Activated naive CD4-positive, alpha-beta T cell treated with anti-CD3 and anti-CD28 coated beads, Interleukin-2, amount 10 ng/mL, durations not matched to agents 7 days and 5 days (primary cell): ENCODE measurements at regions not wholly inside any gene's neighbourhood (a gene's known extent, or its start where the extent isn't known, plus 50 kb on each side); places are given as distances from the start of the nearest gene placed in this dataset.
"Not testable (repeated sequence)": the region's sequence is repeated elsewhere in the genome, so short reads cannot be mapped to it uniquely, and the experiment has no call there.

Experiments
- CTCF ChIA-PET: fragments of 350-600 bp; sonication (Branson Sonifier 250); formaldehyde crosslinking; loops from one replicate; lab custom pipeline; 2021; ENCODE audit warnings: antibody characterized with exemption; lab: Charles Lee
- DNase-seq: peaks from one replicate; pipeline ENCODE4 v3.0.0-alpha.2; 2020
- H3K27ac Mint-ChIP-seq: one replicate; pipeline ENCODE4 v1.8.0; 2021; ENCODE audit warnings: mild to moderate bottlenecking, moderate library complexity, mixed read lengths
- H3K27me3 Mint-ChIP-seq: one replicate; pipeline ENCODE4 v1.8.0; 2021; ENCODE audit warnings: mild to moderate bottlenecking, mixed read lengths
- H3K36me3 Mint-ChIP-seq: one replicate; pipeline ENCODE4 v1.8.0; 2021; ENCODE audit warnings: mixed read lengths
- H3K4me1 Mint-ChIP-seq: one replicate; pipeline ENCODE4 v1.8.0; 2021; ENCODE audit warnings: mixed read lengths
- H3K4me3 Mint-ChIP-seq: one replicate; pipeline ENCODE4 v1.8.0; 2021; ENCODE audit warnings: mild to moderate bottlenecking, moderate library complexity, mixed read lengths
- H3K9me3 Mint-ChIP-seq: one replicate; pipeline ENCODE4 v1.8.0; 2021; ENCODE audit warnings: mixed read lengths

DNA sequence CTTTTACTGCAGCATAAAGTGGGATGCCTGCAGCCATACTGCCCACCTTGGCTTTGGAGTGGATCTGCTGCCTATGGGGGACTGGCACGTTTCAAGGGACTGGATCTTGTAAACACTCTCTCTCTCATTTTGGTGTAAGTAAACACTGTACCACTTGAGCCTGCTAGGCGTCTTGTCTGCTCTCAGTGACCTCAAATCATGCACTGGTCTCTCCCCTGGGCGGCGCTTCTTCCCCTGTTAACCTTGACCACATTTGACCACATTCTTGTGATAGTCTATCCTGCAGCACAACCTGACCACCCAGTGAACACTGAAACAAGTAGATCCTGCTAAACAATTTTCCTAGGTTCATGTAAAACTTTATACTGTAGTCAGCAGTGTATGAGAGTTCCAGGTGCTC is 82.6 kb upstream of the HNMT start:
- Mint-ChIP-seq H3K4me1 (no peaks in the 10 kb centered on the region), H3K36me3 (no peaks in the 10 kb centered on the region), H3K9me3 (no peaks in the 10 kb centered on the region), H3K27me3 (no peaks in the 10 kb centered on the region), H3K27ac (no peak overlapping the region), H3K4me3 (no peak overlapping the region)
- CTCF ChIA-PET: no interaction called here
- DNase-seq: no peak

DNA sequence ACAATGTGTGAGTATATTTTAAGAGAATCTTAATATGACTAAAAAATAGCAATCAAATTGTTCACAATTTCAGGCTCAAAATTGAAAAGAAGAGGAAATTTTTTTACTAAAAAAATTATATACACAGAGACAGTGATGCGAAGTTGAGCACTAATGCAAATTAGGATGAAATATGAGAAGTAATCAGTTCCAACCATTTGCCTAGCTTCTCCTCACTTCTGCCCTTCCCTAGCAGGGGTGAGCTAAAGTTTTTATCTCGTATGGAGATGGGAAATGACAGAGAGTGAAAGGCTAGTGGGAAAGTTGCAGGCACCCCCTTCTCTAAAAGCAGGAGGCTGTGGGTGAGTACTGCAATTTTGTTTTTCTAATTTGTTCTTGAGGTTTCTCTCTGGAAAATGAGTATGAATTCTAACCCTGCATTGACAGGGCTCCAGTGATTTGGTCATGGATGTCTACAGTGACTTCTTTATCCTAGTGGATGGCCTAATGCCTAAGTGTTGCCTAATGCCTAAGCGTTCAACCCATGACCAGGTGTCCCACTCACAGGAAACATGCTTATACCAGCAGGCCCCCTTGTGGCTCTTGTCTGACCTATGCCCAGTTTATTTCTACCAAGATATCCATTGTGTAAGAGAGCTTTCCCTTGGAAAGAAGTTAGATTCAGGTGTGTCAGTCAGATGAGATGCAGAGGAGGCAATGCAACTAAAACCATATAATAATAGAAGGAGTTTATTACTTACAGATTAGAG is 78.0 kb upstream of the HNMT start:
- no peaks in the 10 kb centered on the region for H3K4me1 Mint-ChIP-seq
- no peaks in the 10 kb centered on the region for H3K36me3 Mint-ChIP-seq
- CTCF ChIA-PET: no interaction called here
- H3K27ac Mint-ChIP-seq: no peak overlapping the region
- H3K27me3 Mint-ChIP-seq: peaks cover 3% of the 10 kb centered on the region
- H3K4me3 Mint-ChIP-seq: no peak overlapping the region
- no peaks in the 10 kb centered on the region for H3K9me3 Mint-ChIP-seq
- no peak for DNase-seq

DNA sequence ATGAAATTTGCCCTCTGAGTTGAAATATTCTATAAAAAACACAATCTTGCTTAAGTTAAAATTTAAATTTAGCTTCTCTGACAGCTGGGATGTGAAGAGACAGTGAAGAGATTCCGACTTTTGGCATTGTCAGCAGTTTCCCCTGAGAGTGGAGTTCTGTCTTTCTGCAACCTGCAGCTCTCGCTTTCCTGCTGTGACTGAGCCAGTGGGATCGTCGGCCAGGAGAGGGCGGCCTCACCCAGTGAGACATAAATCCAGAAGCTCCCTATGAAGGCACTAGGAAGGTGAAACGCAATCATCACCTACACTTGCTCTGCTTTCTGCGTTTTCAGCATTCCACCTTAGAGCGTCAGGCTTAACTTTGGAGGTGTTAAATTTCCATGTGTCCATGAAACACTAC is 75.4 kb upstream of the HNMT start:
- Mint-ChIP-seq H3K4me3 (no peak overlapping the region), H3K4me1 (no peaks in the 10 kb centered on the region), H3K27me3 (peaks cover 3% of the 10 kb centered on the region), H3K9me3 (no peaks in the 10 kb centered on the region), H3K36me3 (no peaks in the 10 kb centered on the region), H3K27ac (no peak overlapping the region)
- CTCF ChIA-PET: no interaction called here
- no peak for DNase-seq

DNA sequence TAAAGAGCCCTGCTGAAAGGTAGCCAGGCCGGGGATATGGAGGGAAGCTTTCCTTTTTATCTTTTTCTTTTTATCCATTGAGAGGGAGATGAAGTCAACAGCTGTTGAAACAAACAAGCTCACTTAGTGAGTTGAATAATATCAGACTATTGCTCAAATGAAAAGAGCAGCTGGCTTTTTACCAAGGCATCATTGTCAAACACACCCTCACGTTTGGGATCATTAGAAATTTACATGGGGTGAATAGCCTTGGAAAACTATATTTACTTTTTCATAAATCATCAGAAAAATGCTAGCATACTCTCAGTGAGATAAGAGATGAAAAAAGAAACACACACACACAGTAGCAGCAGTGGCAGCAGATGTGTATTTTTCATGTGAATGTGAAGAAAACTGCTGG is 71.5 kb upstream of the HNMT start:
- CTCF ChIA-PET: no interaction called here
- no peaks in the 10 kb centered on the region for H3K4me1 Mint-ChIP-seq
- H3K27me3 Mint-ChIP-seq: peaks cover 3% of the 10 kb centered on the region
- DNase-seq: no peak
- no peaks in the 10 kb centered on the region for H3K36me3 Mint-ChIP-seq
- H3K4me3 Mint-ChIP-seq: no peak overlapping the region
- no peak overlapping the region for H3K27ac Mint-ChIP-seq
- H3K9me3 Mint-ChIP-seq: no peaks in the 10 kb centered on the region

DNA sequence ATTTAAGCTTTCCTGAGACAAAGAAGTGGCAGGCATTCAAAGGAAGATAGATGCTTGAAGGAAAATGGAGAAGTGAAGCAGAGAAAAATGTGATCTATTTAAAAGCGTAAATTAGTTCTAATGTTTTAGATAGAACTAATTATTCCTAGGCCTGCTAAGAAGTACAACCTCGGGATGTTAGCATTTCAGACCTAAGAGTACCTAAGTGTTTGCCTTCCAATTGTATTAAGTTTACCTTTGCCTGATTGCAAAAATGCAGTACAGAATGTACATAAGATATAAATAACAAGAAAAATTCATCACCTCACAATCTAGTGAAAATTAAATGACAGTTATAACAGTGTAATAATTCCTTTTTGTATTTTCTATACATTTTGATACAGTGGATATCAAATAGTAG is 71.1 kb upstream of the HNMT start:
- Mint-ChIP-seq H3K27ac (no peak overlapping the region), H3K9me3 (no peaks in the 10 kb centered on the region), H3K4me1 (no peaks in the 10 kb centered on the region), H3K4me3 (no peak overlapping the region), H3K27me3 (peaks cover 3% of the 10 kb centered on the region), H3K36me3 (no peaks in the 10 kb centered on the region)
- CTCF ChIA-PET: no interaction called here
- DNase-seq: no peak

DNA sequence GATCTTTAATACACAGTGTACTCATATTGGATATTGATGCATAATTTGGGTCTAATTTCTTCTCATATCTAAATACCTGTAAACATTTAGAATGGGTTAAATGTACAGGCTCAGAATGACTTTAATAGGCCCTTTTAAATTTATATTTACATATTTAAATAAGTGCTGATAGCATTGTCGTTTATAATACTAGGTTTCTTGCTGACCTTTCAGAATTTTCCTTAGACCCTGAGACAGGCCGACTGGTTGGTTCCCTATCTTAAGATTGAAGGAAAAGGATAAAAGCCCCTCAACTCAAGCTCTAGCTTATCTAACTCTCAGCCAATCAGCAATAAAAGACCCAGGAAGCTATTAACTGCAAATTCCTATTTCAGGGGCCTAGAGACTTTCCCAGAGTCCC is 67.8 kb upstream of the HNMT start:
- no peak overlapping the region for H3K4me3 Mint-ChIP-seq
- H3K9me3 Mint-ChIP-seq: no peaks in the 10 kb centered on the region
- CTCF ChIA-PET: interaction anchor here (1.8 kb wide), 1 partner anchor 18 kb away, joined by 4 read pairs; no protein-coding TSS in a partner anchor
- H3K27me3 Mint-ChIP-seq: no peaks in the 10 kb centered on the region
- no peaks in the 10 kb centered on the region for H3K4me1 Mint-ChIP-seq
- no peak overlapping the region for H3K27ac Mint-ChIP-seq
- no peaks in the 10 kb centered on the region for H3K36me3 Mint-ChIP-seq
- DNase-seq: no peak

DNA sequence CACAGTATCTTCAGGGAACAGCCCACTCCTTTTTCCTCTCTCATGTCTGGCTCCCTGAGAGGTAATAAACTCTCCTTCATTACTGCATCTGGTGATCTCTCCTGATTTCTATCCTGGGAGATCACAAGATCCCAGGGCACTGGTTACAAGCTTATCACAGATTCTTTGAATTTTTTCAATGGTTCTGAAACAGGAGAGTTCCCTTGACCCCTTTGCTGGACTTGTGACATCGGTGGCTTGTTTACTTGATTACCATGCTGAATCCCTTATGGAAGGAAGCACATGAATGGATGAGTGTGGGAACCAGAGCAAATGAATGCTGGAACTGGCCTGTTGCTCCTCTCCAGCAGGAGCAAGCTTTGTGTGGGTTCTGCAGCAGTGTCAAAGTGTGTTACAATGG is 67.2 kb upstream of the HNMT start:
- Mint-ChIP-seq H3K4me1 (no peaks in the 10 kb centered on the region), H3K4me3 (no peak overlapping the region), H3K27me3 (no peaks in the 10 kb centered on the region), H3K36me3 (no peaks in the 10 kb centered on the region), H3K9me3 (no peaks in the 10 kb centered on the region), H3K27ac (no peak overlapping the region)
- DNase-seq: no peak
- CTCF ChIA-PET: interaction anchor here (1.8 kb wide), 1 partner anchor 19 kb away, joined by 4 read pairs; no protein-coding TSS in a partner anchor

DNA sequence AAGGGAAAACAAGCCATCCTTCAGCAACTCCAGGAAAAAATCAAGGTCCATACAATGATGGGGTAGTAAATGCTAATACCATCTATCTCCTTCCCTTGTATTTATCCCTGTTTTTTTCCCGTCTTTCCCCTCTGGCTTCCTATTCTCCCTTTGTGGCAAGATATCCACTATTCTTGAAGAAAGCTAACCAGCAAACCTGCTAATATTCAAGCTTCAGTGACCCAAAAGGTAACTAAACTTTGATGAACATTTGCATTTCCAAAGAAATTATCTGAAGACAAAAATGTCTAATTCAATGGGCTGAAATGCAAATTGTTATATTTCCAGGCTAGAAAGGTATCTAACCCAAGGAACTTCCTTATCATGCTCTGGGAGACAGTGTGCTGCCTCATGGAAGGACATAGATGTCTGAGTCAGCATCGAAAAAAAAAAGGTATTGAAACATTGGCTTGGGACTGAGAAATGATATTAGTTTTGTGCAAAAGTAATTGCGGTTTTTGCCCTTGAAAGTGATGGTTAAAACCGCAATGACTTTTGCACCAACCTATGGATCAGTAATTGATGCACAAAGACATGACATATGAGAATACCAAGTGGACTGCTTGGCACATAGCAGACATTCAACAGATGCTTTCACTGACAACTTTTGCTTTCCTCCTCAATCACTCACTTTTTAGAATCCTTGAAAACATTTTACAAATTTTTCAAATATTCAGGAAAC is 63.7 kb upstream of the HNMT start:
- no peak overlapping the region for H3K4me3 Mint-ChIP-seq
- H3K27ac Mint-ChIP-seq: no peak overlapping the region
- H3K27me3 Mint-ChIP-seq: no peaks in the 10 kb centered on the region
- H3K4me1 Mint-ChIP-seq: no peaks in the 10 kb centered on the region
- no peak for DNase-seq
- no peaks in the 10 kb centered on the region for H3K9me3 Mint-ChIP-seq
- CTCF ChIA-PET: no interaction called here
- H3K36me3 Mint-ChIP-seq: no peaks in the 10 kb centered on the region

DNA sequence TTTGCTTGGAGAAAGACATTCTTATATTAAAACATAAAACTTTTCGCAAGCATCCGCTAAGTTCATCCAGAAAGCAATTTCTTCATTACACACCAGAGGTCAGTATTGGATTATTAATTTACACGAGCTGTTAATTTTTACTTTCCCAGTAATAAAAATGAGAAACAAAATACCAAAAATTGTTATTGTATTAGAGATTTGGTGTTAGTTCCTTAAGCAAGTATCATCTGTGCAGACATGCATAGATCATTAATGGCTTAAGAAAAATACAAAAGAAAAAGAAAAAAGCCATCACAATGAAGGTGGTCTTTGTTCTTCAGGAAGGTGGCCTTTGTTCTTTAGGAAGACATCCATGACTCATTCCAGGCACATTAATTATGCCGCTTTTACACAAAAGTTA is 53.6 kb upstream of the HNMT start:
- Mint-ChIP-seq H3K9me3 (no peaks in the 10 kb centered on the region), H3K36me3 (no peaks in the 10 kb centered on the region), H3K4me3 (no peak overlapping the region), H3K27ac (no peak overlapping the region), H3K4me1 (no peaks in the 10 kb centered on the region), H3K27me3 (no peaks in the 10 kb centered on the region)
- no peak for DNase-seq
- CTCF ChIA-PET: interaction anchor here (0.9 kb wide), 1 partner anchor 917 kb away, joined by 3 read pairs; no protein-coding TSS in a partner anchor

DNA sequence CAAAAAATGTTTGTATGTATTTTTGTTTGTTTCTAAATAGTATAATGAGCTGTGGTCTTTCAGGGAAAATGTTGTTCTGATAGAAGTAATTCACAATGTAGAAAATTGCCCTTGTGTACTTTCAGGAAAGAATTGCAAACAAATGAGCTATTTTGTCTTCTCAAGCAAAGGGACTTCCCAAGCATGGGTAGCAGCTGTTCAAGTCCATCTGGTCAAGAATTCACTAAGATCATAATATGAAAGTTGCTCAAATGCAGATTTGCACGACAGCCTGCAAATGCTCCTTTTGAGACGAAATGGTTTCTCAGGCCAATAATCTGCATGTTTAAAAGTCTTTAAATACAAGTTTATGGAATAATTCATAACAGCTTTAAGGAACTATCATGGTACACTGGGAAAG is 51.9 kb upstream of the HNMT start:
- Mint-ChIP-seq H3K4me1 (no peaks in the 10 kb centered on the region), H3K36me3 (no peaks in the 10 kb centered on the region), H3K4me3 (no peak overlapping the region), H3K27me3 (no peaks in the 10 kb centered on the region), H3K9me3 (no peaks in the 10 kb centered on the region), H3K27ac (no peak overlapping the region)
- DNase-seq: no peak
- CTCF ChIA-PET: interaction anchor here (0.9 kb wide), 1 partner anchor 915 kb away, joined by 3 read pairs; no protein-coding TSS in a partner anchor

DNA sequence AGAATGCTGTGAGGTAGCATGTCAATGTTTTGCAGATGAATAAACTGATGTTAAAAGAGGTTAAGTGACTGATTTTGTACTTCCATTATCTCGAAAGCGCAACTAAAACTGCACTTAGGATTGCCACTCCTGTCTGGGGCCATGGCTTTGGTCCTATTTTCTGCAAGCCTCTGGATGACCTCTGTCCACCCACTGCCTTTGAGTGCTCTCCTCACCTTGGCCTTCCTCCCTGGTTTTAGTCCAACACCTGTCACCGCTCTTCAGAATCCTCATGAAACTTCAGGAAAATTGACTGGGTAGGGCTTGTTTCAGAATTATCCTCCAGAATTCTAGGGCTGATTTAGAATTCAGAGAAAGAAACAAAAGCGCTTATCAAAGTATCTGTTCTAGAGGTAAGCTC is 51.1 kb upstream of the HNMT start:
- CTCF ChIA-PET: interaction anchor here (0.9 kb wide), 1 partner anchor 914 kb away, joined by 3 read pairs; no protein-coding TSS in a partner anchor
- Mint-ChIP-seq H3K27me3 (no peaks in the 10 kb centered on the region), H3K4me3 (no peak overlapping the region), H3K4me1 (no peaks in the 10 kb centered on the region), H3K27ac (no peak overlapping the region), H3K9me3 (no peaks in the 10 kb centered on the region), H3K36me3 (no peaks in the 10 kb centered on the region)
- no peak for DNase-seq

DNA sequence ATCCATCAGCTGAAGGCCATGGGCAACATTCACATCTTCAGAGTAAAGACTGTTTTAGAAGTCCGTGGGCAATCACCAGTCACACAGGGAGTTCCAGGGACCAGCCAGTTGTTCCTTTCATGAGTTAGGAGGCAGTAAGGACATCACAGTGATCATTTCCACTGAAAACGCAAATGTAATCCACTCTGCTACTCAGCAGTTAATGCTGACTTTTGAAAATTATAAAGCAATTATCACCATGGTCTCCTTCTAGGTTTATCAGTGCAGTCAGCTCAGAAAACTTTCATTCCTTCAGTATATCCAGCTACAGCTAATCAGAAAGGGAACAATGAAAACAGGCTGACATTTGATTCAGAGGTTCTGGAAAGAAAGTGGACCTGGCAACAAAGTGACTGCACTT is 50.6 kb upstream of the HNMT start:
- DNase-seq, H3K9me3 Mint-ChIP-seq, H3K4me1 Mint-ChIP-seq, H3K36me3 Mint-ChIP-seq, H3K27me3 Mint-ChIP-seq, H3K4me3 Mint-ChIP-seq, CTCF ChIA-PET, H3K27ac Mint-ChIP-seq: not testable (repeated sequence)
